SU-DHL-6 (cell line): ENCODE measurements at regions not wholly inside any gene's neighbourhood (a gene's known extent, or its start where the extent isn't known, plus 50 kb on each side); places are given as distances from the start of the nearest gene placed in this dataset.

Experiments
- H2AFZ ChIP-seq: fragments of 200-600 bp; sonication (generic); 2 replicates; pipeline ENCODE4 v1.6.1; 2014; ENCODE audit warnings: low read depth, mild to moderate bottlenecking, moderate library complexity, mixed read lengths, antibody characterized with exemption, low read length; ENCODE audit not compliant: severe bottlenecking
- H3F3A ChIP-seq: fragments of 200-600 bp; shearing (Covaris generic); 2 replicates; pipeline ENCODE4 v1.6.0; 2016; ENCODE audit warnings: antibody characterized with exemption, mild to moderate bottlenecking; ENCODE audit not compliant: insufficient read depth
- H3K27ac ChIP-seq: fragments of 200-600 bp; sonication (generic); 2 replicates; pipeline ENCODE4 v1.5.1; 2016; ENCODE audit warnings: low read depth, mild to moderate bottlenecking, low read length, moderate library complexity, mixed read lengths
- H3K27me3 ChIP-seq: fragments of 200-600 bp; sonication (generic), shearing (Covaris generic); 2 replicates; pipeline ENCODE4 v1.6.0; 2014; ENCODE audit warnings: mild to moderate bottlenecking, low read length
- H3K36me3 ChIP-seq: fragments of 200-600 bp; sonication (generic); 2 replicates; pipeline ENCODE4 v1.6.1; 2014; ENCODE audit warnings: mild to moderate bottlenecking, low read length, mixed read lengths
- H3K4me2 ChIP-seq: fragments of 300-600, 200-600 bp; shearing (Covaris generic), sonication (generic); 2 replicates; pipeline ENCODE4 v1.6.0; 2014; ENCODE audit warnings: low read length, low read depth, mild to moderate bottlenecking; ENCODE audit not compliant: poor library complexity, severe bottlenecking
- H3K4me3 ChIP-seq: fragments of 200-600 bp; sonication (generic); 2 replicates; pipeline ENCODE4 v1.5.1; 2014; ENCODE audit warnings: antibody characterized with exemption, low read length, mild to moderate bottlenecking, mixed read lengths; ENCODE audit not compliant: insufficient read depth, poor library complexity, severe bottlenecking
- H3K79me2 ChIP-seq: fragments of 200-600 bp; sonication (generic); 2 replicates; pipeline ENCODE4 v1.6.1; 2014; ENCODE audit warnings: mild to moderate bottlenecking, low read length, moderate library complexity; ENCODE audit not compliant: insufficient read depth
- H3K9ac ChIP-seq: fragments of 200-600 bp; sonication (generic); 2 replicates; pipeline ENCODE4 v1.7.0; 2014; ENCODE audit warnings: mild to moderate bottlenecking, low read length
- H3K9me2 ChIP-seq: fragments of 200-600 bp; sonication (generic); replicated peaks from 2 replicates; pipeline ENCODE4 v1.6.1; 2014; ENCODE audit warnings: low read length; ENCODE audit not compliant: insufficient read depth
- H3K9me3 ChIP-seq: fragments of 200-600 bp; sonication (generic); 2 replicates; pipeline ENCODE4 v1.6.1; 2014; ENCODE audit warnings: low read length, mixed read lengths; ENCODE audit not compliant: insufficient read depth
- H4K20me1 ChIP-seq: fragments of 200-600 bp; sonication (generic); 2 replicates; pipeline ENCODE4 v1.6.1; 2014; ENCODE audit warnings: low read depth, mild to moderate bottlenecking, antibody characterized with exemption, low read length, moderate library complexity, mixed read lengths
- EZH2phosphoT487 ChIP-seq: fragments of 200-600 bp; sonication (generic), shearing (Covaris generic); conservative IDR thresholded peaks from 2 replicates; pipeline ENCODE4 v1.6.1; 2018; ENCODE audit warnings: mild to moderate bottlenecking, antibody characterized with exemption, low read length, moderate library complexity, mixed read lengths
- TF ChIP-seq, protein P1 (sequence below): fragments of 200-600 bp; sonication (generic); IDR thresholded peaks from one replicate; pipeline ENCODE4 v1.5.1; 2017; ENCODE audit warnings: antibody characterized with exemption, mild to moderate bottlenecking, low read length, moderate library complexity; ENCODE audit not compliant: insufficient read depth, poor library complexity, severe bottlenecking

DNA sequence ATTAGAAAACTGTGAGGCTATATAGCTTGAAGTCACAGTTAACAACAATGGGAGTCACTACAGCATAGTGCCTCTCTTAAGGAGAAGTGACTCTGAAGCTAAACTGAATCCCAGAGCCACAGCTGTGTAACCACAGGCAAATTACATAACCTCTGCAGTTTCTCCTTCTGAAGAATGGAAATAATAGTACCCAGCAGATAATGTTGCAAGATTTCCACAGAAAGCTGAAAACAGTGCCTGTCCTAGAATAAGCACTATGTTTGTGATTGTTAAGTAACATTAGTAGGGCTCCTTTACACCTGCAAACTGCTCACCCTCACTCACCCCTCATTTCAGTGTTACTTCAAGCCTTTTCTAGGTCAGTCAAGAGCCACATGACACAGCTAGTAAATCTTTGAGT, 886.7 kb downstream of the PLA2G4A start:
- Histone ChIP-seq H3K27ac (no peak overlapping the region), H3K4me3 (no peak overlapping the region), H3F3A (no peaks in the 10 kb centered on the region), H3K9me2 (no peaks in the 10 kb centered on the region), H3K27me3 (no peaks in the 10 kb centered on the region), H4K20me1 (no peaks in the 10 kb centered on the region), H2AFZ (no peak overlapping the region), H3K79me2 (no peaks in the 10 kb centered on the region), H3K4me2 (no peak overlapping the region), H3K9ac (no peak overlapping the region), H3K9me3 (no peaks in the 10 kb centered on the region), H3K36me3 (no peaks in the 10 kb centered on the region)
- TF ChIP-seq, protein P1, sequence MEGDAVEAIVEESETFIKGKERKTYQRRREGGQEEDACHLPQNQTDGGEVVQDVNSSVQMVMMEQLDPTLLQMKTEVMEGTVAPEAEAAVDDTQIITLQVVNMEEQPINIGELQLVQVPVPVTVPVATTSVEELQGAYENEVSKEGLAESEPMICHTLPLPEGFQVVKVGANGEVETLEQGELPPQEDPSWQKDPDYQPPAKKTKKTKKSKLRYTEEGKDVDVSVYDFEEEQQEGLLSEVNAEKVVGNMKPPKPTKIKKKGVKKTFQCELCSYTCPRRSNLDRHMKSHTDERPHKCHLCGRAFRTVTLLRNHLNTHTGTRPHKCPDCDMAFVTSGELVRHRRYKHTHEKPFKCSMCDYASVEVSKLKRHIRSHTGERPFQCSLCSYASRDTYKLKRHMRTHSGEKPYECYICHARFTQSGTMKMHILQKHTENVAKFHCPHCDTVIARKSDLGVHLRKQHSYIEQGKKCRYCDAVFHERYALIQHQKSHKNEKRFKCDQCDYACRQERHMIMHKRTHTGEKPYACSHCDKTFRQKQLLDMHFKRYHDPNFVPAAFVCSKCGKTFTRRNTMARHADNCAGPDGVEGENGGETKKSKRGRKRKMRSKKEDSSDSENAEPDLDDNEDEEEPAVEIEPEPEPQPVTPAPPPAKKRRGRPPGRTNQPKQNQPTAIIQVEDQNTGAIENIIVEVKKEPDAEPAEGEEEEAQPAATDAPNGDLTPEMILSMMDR, result no peak
- TF ChIP-seq EZH2phosphoT487, result no peak

DNA sequence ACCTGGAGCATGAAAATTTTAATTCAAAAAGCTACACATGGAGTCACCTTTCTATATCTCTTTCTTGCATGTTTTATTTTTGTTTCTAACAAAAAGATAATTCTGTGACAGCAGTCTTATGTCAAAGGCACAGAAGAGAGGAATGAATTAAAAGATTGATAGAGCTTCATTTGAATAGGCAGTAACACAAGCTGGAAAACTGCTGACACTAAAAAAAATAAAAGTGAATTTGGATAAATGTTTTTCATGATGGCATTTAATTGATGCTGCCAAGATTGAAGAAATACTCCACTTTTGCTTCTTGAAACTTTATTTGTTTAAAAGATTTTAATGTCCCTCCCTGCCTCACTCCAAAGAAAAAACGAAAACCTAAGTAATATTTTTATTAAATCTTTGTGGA, 887.4 kb downstream of the PLA2G4A start:
- no peak for TF ChIP-seq EZH2phosphoT487
- TF ChIP-seq, protein P1, result no peak
- Histone ChIP-seq H3K9ac (no peak overlapping the region), H3K4me3 (no peak overlapping the region), H3K9me3 (no peaks in the 10 kb centered on the region), H3K27me3 (no peaks in the 10 kb centered on the region), H4K20me1 (no peaks in the 10 kb centered on the region), H3K79me2 (no peaks in the 10 kb centered on the region), H3K36me3 (no peaks in the 10 kb centered on the region), H2AFZ (no peak overlapping the region), H3F3A (no peaks in the 10 kb centered on the region), H3K27ac (no peak overlapping the region), H3K4me2 (no peak overlapping the region), H3K9me2 (no peaks in the 10 kb centered on the region)

DNA sequence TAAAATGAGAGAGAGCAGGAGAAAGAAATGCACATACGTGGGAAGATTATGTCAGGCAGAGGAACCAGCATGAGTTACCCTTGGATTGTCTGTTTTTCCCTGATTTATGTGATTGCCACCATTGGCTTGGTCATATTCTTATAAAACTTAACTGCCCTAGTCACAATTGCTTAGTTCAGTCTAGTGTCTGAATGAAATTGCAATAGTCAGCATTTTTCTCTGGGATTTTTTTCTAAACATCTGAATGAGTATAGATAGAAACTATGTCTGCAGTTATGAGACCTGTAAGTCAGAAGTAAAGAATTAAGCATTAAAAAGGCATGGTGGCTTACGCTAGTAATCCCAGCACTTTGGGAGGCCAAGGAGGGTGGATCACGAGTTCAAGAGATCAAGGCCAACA, 889.8 kb downstream of the PLA2G4A start:
- Histone ChIP-seq H3K9ac (no peak overlapping the region), H3K79me2 (no peaks in the 10 kb centered on the region)
- TF ChIP-seq, protein P1, result no peak
- TF ChIP-seq EZH2phosphoT487, result no peak

DNA sequence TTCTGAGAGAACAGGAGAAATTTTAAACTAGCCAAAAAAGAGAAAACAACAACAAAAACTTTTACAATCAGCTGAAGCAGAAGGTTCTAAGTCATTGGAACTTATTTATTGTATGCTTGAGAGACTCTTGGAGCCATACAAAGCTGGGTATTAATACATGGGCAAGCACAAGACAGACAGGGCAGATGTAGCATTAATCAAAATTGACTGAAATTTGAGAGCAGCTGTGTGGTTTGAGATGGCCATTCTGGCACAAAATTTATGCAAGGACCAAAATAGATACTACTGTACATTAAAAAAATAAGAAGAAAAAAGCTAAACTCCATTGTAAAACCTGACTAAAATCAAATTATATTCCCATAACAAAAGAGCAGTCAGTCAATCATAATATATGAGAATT, 892.5 kb downstream of the PLA2G4A start:
- Histone ChIP-seq H3F3A (no peaks in the 10 kb centered on the region), H3K36me3 (no peaks in the 10 kb centered on the region), H4K20me1 (no peaks in the 10 kb centered on the region), H3K27ac (no peak overlapping the region), H2AFZ (no peak overlapping the region), H3K4me3 (no peak overlapping the region), H3K79me2 (no peaks in the 10 kb centered on the region), H3K27me3 (no peaks in the 10 kb centered on the region), H3K9me3 (no peaks in the 10 kb centered on the region), H3K9me2 (no peaks in the 10 kb centered on the region), H3K4me2 (no peak overlapping the region), H3K9ac (no peak overlapping the region)
- TF ChIP-seq EZH2phosphoT487, result no peak
- TF ChIP-seq, protein P1, result no peak

More for the DNA sequence above, 889.8 kb downstream of the PLA2G4A start:
- Histone ChIP-seq H3K9me3 (no peaks in the 10 kb centered on the region), H3K4me2 (no peak overlapping the region), H4K20me1 (no peaks in the 10 kb centered on the region), H3K27me3 (no peaks in the 10 kb centered on the region), H2AFZ (no peak overlapping the region), H3F3A (no peaks in the 10 kb centered on the region), H3K27ac (no peak overlapping the region), H3K36me3 (no peaks in the 10 kb centered on the region), H3K9me2 (no peaks in the 10 kb centered on the region), H3K4me3 (no peak overlapping the region)
